ENCODE measurements at regions not wholly inside any gene's neighbourhood (a gene's known extent, or its start where the extent isn't known, plus 50 kb on each side); places are given as distances from the start of the nearest gene placed in this dataset.
"Not testable (repeated sequence)": the region's sequence is repeated elsewhere in the genome, so short reads cannot be mapped to it uniquely, and the experiment has no call there.

- DNase-seq = peak; percentile 14
These were observed 198.5 kb upstream of the RSPO3 start for GRCh38 chr6:126919947-126920346.

- DNase-seq = no peak
These were observed 194.7 kb upstream of the RSPO3 start for GRCh38 chr6:126923807-126924206.

- DNase-seq = no peak
These were observed 191.5 kb upstream of the RSPO3 start for GRCh38 chr6:126926926-126927325.

GRCh38 chr6:126927841-126928240, 190.6 kb upstream of the RSPO3 start:
- no peak for DNase-seq

- DNase-seq = no peak
These were observed 181.0 kb upstream of the RSPO3 start for GRCh38 chr6:126937426-126937825.

GRCh38 chr6:126939784-126940183, 178.7 kb upstream of the RSPO3 start:
- no peak for DNase-seq

- no peak for DNase-seq
These were observed 176.7 kb upstream of the RSPO3 start for GRCh38 chr6:126941751-126942150.

- DNase-seq = no peak
These were observed 174.0 kb upstream of the RSPO3 start for GRCh38 chr6:126944512-126944911.

GRCh38 chr6:126945150-126945685, 173.3 kb upstream of the RSPO3 start:
- no peak for DNase-seq

- DNase-seq = no peak
These were observed 172.6 kb upstream of the RSPO3 start for GRCh38 chr6:126945812-126946360.

- no peak for DNase-seq
These were observed 171.4 kb upstream of the RSPO3 start for GRCh38 chr6:126947070-126947469.

GRCh38 chr6:126949786-126950185, 168.7 kb upstream of the RSPO3 start:
- peak; percentile 19 for DNase-seq

GRCh38 chr6:126955621-126956020, 162.8 kb upstream of the RSPO3 start:
- peak; percentile 27 for DNase-seq

GRCh38 chr6:126957721-126958120, 160.8 kb upstream of the RSPO3 start:
- DNase-seq = no peak

- no peak for DNase-seq
These were observed 158.7 kb upstream of the RSPO3 start for GRCh38 chr6:126959765-126960164.

- peak; percentile 17 for DNase-seq
These were observed 155.2 kb upstream of the RSPO3 start for GRCh38 chr6:126963077-126963809.

GRCh38 chr6:126967296-126968005, 151.0 kb upstream of the RSPO3 start:
- no peak for DNase-seq

GRCh38 chr6:126976253-126976797, 142.1 kb upstream of the RSPO3 start:
- no peak for DNase-seq

- no peak for DNase-seq
These were observed 134.7 kb upstream of the RSPO3 start for GRCh38 chr6:126983779-126984178.

GRCh38 chr6:126988125-126988524, 130.3 kb upstream of the RSPO3 start:
- not testable (repeated sequence) for DNase-seq

- no peak for DNase-seq
These were observed 117.8 kb upstream of the RSPO3 start for GRCh38 chr6:127000631-127001030.

GRCh38 chr6:127013865-127014264, 104.6 kb upstream of the RSPO3 start:
- DNase-seq = peak; percentile 71

- DNase-seq = no peak
These were observed 102.6 kb upstream of the RSPO3 start for GRCh38 chr6:127015858-127016257.

GRCh38 chr6:127019828-127020227, 98.6 kb upstream of the RSPO3 start:
- DNase-seq = no peak
